Nephron (organoid): ENCODE measurements at regions not wholly inside any gene's neighbourhood (a gene's known extent, or its start where the extent isn't known, plus 50 kb on each side); places are given as distances from the start of the nearest gene placed in this dataset.

ENCODE experiments used
- H3K27ac Mint-ChIP-seq, 3 experiments: 2 replicates each; pipeline ENCODE4 v1.8.0; 2020; ENCODE audit warnings: mixed read lengths in 3 of 3, mild to moderate bottlenecking in 2 of 3, moderate library complexity in 1 of 3
- H3K27me3 Mint-ChIP-seq: 2 replicates; pipeline ENCODE4 v1.8.0; 2021; ENCODE audit warnings: low read depth, mild to moderate bottlenecking, moderate library complexity, mixed read lengths
- H3K36me3 Mint-ChIP-seq: 2 replicates; pipeline ENCODE4 v1.8.0; 2020; ENCODE audit warnings: low read depth, mixed read lengths
- H3K4me1 Mint-ChIP-seq: 2 replicates; pipeline ENCODE4 v1.8.0; 2020; ENCODE audit warnings: mixed read lengths
- H3K4me3 Mint-ChIP-seq, 3 experiments: 2 replicates each; pipeline ENCODE4 v1.8.0; 2020; ENCODE audit warnings: mild to moderate bottlenecking in 3 of 3, mixed read lengths in 3 of 3, moderate library complexity in 2 of 3
- H3K9me3 Mint-ChIP-seq: 2 replicates; pipeline ENCODE4 v1.8.0; 2020; ENCODE audit warnings: mixed read lengths
- TF ChIP-seq, protein P1 (sequence below), 3 experiments: fragments of 200-600 bp; sonication (generic); IDR thresholded peaks; one replicate each; pipeline ENCODE4 v1.5.0; 2021; ENCODE audit warnings: antibody characterized with exemption in 3 of 3; ENCODE audit not compliant: unreplicated experiment in 3 of 3

DNA sequence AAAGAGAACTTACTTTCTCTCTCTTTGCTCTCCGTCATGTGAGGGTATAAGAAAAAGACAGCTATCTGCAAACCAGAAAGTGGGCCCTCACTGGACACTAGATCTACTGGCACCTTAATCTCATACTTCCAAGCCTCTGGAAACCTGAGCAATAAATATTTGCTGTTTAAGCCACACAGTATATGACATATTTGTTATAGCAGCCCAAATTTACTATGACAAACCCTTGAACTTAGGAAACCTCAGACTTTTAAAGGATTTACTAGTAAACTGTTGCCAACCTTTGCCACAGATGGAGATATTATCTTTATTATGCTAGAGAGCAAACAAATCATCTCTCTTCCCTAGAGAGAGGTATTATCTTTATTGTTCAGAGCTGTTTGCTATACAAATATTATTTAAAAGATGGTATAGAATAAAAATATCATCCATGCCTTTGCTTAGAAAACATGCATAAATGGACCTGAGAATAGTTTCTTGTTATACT, 1446.1 kb downstream of the SLITRK1 start:
- TF ChIP-seq, protein P1, sequence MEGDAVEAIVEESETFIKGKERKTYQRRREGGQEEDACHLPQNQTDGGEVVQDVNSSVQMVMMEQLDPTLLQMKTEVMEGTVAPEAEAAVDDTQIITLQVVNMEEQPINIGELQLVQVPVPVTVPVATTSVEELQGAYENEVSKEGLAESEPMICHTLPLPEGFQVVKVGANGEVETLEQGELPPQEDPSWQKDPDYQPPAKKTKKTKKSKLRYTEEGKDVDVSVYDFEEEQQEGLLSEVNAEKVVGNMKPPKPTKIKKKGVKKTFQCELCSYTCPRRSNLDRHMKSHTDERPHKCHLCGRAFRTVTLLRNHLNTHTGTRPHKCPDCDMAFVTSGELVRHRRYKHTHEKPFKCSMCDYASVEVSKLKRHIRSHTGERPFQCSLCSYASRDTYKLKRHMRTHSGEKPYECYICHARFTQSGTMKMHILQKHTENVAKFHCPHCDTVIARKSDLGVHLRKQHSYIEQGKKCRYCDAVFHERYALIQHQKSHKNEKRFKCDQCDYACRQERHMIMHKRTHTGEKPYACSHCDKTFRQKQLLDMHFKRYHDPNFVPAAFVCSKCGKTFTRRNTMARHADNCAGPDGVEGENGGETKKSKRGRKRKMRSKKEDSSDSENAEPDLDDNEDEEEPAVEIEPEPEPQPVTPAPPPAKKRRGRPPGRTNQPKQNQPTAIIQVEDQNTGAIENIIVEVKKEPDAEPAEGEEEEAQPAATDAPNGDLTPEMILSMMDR (IDR thresholded peaks at IDR 0.05; ENCODE audit: unreplicated experiment in 3 of 3): no peak
- Mint-ChIP-seq H3K27me3 (no peaks in the 10 kb centered on the region), H3K27ac (no peak overlapping the region), H3K4me1 (no peaks in the 10 kb centered on the region), H3K4me3 (no peak overlapping the region), H3K9me3 (peaks cover 19% of the 10 kb centered on the region), H3K36me3 (no peaks in the 10 kb centered on the region)

DNA sequence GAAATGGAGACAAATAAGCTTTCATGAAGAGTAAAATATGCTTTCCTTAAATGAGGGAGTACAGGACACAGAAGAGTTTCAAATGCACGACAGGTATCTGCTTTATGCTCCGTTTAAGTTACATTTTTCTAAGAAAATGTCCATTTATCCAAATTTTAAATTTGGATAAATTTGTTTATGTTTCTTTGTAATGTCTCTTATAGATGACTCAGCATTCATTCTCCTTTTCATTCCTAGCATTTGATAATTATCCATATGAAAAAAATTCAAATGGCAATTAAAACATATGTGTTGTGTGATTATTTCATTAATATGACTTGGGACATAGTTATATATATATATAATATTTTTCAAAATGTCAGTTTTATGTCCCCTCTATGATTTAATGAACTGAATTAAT, 1449.3 kb downstream of the SLITRK1 start:
- Mint-ChIP-seq H3K4me1 (no peaks in the 10 kb centered on the region), H3K9me3 (peaks cover 8% of the 10 kb centered on the region), H3K4me3 (no peak overlapping the region), H3K27ac (no peak overlapping the region), H3K27me3 (no peaks in the 10 kb centered on the region), H3K36me3 (no peaks in the 10 kb centered on the region)
- TF ChIP-seq, protein P1 (IDR thresholded peaks at IDR 0.05; ENCODE audit: unreplicated experiment in 3 of 3): no peak

DNA sequence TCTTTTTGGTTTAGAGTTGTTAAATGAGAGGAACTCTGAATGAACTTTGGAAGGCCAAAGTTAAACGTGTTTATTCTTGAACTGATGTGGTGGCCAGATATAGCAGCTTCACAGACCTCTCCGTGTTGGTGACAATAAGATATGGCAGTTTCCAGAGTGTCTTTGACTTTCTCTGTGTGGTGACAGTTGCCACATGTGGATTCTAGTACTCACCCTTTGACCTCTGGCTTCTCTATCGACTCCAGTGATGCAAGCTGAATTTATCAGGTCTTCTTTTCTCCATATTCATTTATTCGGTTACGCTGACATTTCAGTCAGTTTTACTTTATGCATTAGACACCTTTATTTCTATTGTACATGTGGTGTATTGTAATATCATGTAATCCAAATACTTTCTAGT, 1469.5 kb downstream of the SLITRK1 start:
- Mint-ChIP-seq H3K27ac (no peak overlapping the region), H3K4me1 (no peaks in the 10 kb centered on the region), H3K36me3 (no peaks in the 10 kb centered on the region), H3K4me3 (no peak overlapping the region), H3K27me3 (no peaks in the 10 kb centered on the region), H3K9me3 (no peaks in the 10 kb centered on the region)
- TF ChIP-seq, protein P1 (IDR thresholded peaks at IDR 0.05; ENCODE audit: unreplicated experiment in 3 of 3): no peak

DNA sequence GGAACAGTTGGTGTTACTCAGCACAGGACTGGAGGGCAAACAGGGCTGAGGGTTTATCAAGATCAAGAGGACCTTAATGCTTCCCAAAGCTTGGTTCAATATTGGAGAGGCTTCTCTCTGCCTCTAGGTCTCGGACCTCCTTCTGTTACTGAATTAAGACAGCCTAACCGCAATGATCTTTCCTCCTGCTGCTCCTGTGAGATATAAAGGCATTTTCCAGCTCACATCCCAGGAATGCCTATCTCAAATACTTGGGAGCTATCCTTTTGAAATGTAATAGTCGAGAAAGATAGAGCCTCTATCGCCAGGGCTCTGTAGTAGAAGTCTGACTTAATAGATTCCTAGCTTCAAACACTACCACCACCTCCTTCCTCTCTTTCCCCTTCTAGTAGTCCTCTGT, 1475.0 kb downstream of the SLITRK1 start:
- TF ChIP-seq, protein P1 (IDR thresholded peaks at IDR 0.05; ENCODE audit: unreplicated experiment in 3 of 3): no peak
- Mint-ChIP-seq H3K27ac (no peak overlapping the region), H3K9me3 (peaks cover 4% of the 10 kb centered on the region), H3K4me3 (no peak overlapping the region), H3K27me3 (no peaks in the 10 kb centered on the region), H3K4me1 (no peaks in the 10 kb centered on the region), H3K36me3 (no peaks in the 10 kb centered on the region)

DNA sequence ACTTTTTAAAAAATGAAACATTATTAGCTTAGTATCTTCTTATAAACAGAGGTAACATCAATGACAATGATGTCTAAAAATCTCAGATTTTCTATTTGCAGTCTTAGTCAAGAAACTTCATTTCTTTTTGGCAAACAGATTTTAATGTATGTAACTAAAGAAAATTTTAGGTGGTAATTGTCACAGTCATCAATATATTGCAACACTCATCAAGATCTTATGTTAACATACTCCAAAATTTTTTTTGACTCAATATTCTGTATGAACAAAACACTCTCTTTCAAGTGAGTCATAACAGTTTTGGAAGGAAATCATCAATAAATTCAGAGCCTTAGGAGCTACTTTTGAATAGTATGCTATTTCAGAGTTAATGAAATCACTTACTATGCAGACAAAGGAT, 1507.6 kb downstream of the SLITRK1 start:
- Mint-ChIP-seq H3K27me3 (peaks cover under 1% of the 10 kb centered on the region), H3K9me3 (no peaks in the 10 kb centered on the region), H3K27ac (no peak overlapping the region), H3K36me3 (no peaks in the 10 kb centered on the region), H3K4me1 (no peaks in the 10 kb centered on the region), H3K4me3 (no peak overlapping the region)
- TF ChIP-seq, protein P1 (IDR thresholded peaks at IDR 0.05; ENCODE audit: unreplicated experiment in 3 of 3): no peak

DNA sequence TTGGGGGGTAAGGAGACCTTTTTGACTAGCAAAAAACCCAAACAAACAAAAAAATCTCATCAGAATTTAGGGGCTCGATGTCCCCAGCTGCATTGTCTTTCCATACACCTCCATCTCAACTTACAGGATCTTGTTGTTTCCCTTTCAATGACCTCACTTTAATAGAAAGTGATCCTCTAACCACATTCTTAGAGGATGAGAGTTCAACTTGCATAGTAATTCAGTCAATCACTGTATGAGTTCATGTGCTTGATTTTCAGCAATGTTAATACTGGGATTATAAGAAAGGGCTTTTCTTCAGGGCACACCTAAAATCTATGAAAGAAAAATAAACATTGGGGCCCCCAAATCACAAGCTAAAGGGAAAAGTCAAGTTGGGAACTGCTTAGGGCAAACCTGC, 1512.0 kb downstream of the SLITRK1 start:
- H3K4me3 Mint-ChIP-seq: no peak overlapping the region
- H3K9me3 Mint-ChIP-seq: no peaks in the 10 kb centered on the region
- no peaks in the 10 kb centered on the region for H3K36me3 Mint-ChIP-seq
- no peaks in the 10 kb centered on the region for H3K4me1 Mint-ChIP-seq
- TF ChIP-seq, protein P1 (IDR thresholded peaks at IDR 0.05; ENCODE audit: unreplicated experiment in 3 of 3): no peak
- H3K27ac Mint-ChIP-seq: no peak overlapping the region
- H3K27me3 Mint-ChIP-seq: no peaks in the 10 kb centered on the region
